ENCODE measurements at regions not wholly inside any gene's neighbourhood (a gene's known extent, or its start where the extent isn't known, plus 50 kb on each side); places are given as distances from the start of the nearest gene placed in this dataset.

- TF ChIP-seq EZH2phosphoT487 (IDR thresholded peaks at IDR 0.05; ENCODE audit: borderline replicate concordance, low read length) = no peak
- no peak for TF ChIP-seq EZH2 (IDR thresholded peaks at IDR 0.05; ENCODE audit: low read length, unreplicated experiment)
- TF ChIP-seq CTCF (conservative IDR thresholded peaks at IDR 0.05; ENCODE audit: low read depth, low read length) = no peak
Observed at GRCh38 chr5:74333430-74333829, 307.1 kb downstream of the ENC1 start.
